Peyer's patch (tissue), 4 donors: ENCODE measurements at regions not wholly inside any gene's neighbourhood (a gene's known extent, or its start where the extent isn't known, plus 50 kb on each side); places are given as distances from the start of the nearest gene placed in this dataset.

Experiments
- CTCF ChIP-seq, 6 experiments: fragments of 450-650 bp in 4 of 6; fragments of 200-600 bp in 2 of 6; sonication (generic) in 1 of 6; IDR thresholded peaks; one replicate each; pipeline ENCODE4 v1.5.1; 2017 to 2019; ENCODE audit warnings: antibody characterized with exemption in 6 of 6, mild to moderate bottlenecking in 3 of 6, moderate library complexity in 1 of 6
- POLR2A ChIP-seq, 2 donors: fragments of 450-650 bp; IDR thresholded peaks; one replicate each; pipeline ENCODE4 v1.5.1; 2017; ENCODE audit warnings: antibody characterized with exemption in 2 of 2, mild to moderate bottlenecking in 2 of 2, moderate library complexity in 2 of 2

GRCh38 chr9:28899926-28900325 is 1326.6 kb upstream of the C9orf72 start:
- TF ChIP-seq CTCF (IDR thresholded peaks at IDR 0.05) (no peak), POLR2A (IDR thresholded peaks at IDR 0.05) (no peak)
